Astrocyte (in vitro differentiated cells and primary cell): ENCODE measurements at regions not wholly inside any gene's neighbourhood (a gene's known extent, or its start where the extent isn't known, plus 50 kb on each side); places are given as distances from the start of the nearest gene placed in this dataset.

Experiments used
- DNase-seq: peaks from one replicate; pipeline ENCODE4 v3.0.0-alpha.2; 2010; ENCODE audit warnings: low read depth
- FAIRE-seq: peaks from 2 replicates; lab custom pipeline; 2011; peaks lifted over from hg19 to GRCh38; lab: Jason Lieb, UNC
- H2AFZ ChIP-seq: 2 replicates; pipeline ENCODE4 v1.6.0; 2012; ENCODE audit warnings: low read depth, low read length, inconsistent platforms
- H3K27ac ChIP-seq: 2 replicates; pipeline ENCODE4 v1.5.1; 2011; ENCODE audit warnings: low read depth, low read length, inconsistent platforms
- H3K27me3 ChIP-seq: 2 replicates; pipeline ENCODE4 v1.6.0; 2011; ENCODE audit warnings: low read length, inconsistent platforms; ENCODE audit not compliant: insufficient read depth
- H3K36me3 ChIP-seq: 2 replicates; pipeline ENCODE4 v1.5.1; 2011; ENCODE audit warnings: low read length, inconsistent platforms; ENCODE audit not compliant: insufficient read depth
- H3K4me1 ChIP-seq: 2 replicates; pipeline ENCODE4 v1.5.1; 2011; ENCODE audit warnings: low read length, inconsistent platforms; ENCODE audit not compliant: insufficient read depth
- H3K4me2 ChIP-seq: 2 replicates; pipeline ENCODE4 v1.6.0; 2012; ENCODE audit warnings: low read length, inconsistent platforms
- H3K4me3 ChIP-seq: 2 replicates; pipeline ENCODE4 v1.5.1; 2011; ENCODE audit warnings: low read depth, mild to moderate bottlenecking, low read length, inconsistent platforms; ENCODE audit not compliant: insufficient read depth
- H3K79me2 ChIP-seq: 2 replicates; pipeline ENCODE4 v1.6.0; 2012; ENCODE audit warnings: mild to moderate bottlenecking, low read length, inconsistent platforms; ENCODE audit not compliant: insufficient read depth
- H3K9ac ChIP-seq: 2 replicates; pipeline ENCODE4 v1.6.0; 2012; ENCODE audit warnings: mild to moderate bottlenecking, low read length, inconsistent platforms
- H3K9me3 ChIP-seq: 2 replicates; pipeline ENCODE4 v1.5.1; 2012; ENCODE audit warnings: low read depth, mild to moderate bottlenecking, low read length, inconsistent platforms; ENCODE audit not compliant: insufficient read depth
- H4K20me1 ChIP-seq: 2 replicates; pipeline ENCODE4 v1.6.0; 2012; ENCODE audit warnings: low read length, inconsistent platforms; ENCODE audit not compliant: insufficient read depth
- H3K27ac Mint-ChIP-seq: one replicate; pipeline ENCODE4 v1.8.0; 2021; ENCODE audit warnings: mild to moderate bottlenecking, mixed read lengths; ENCODE audit not compliant: unreplicated experiment
- H3K27me3 Mint-ChIP-seq: one replicate; pipeline ENCODE4 v1.8.0; 2021; ENCODE audit warnings: low read depth, mixed read lengths; ENCODE audit not compliant: unreplicated experiment
- H3K36me3 Mint-ChIP-seq: one replicate; pipeline ENCODE4 v1.8.0; 2021; ENCODE audit warnings: low read depth, mixed read lengths; ENCODE audit not compliant: unreplicated experiment
- H3K4me1 Mint-ChIP-seq: one replicate; pipeline ENCODE4 v1.8.0; 2021; ENCODE audit warnings: low read depth, mixed read lengths; ENCODE audit not compliant: unreplicated experiment
- H3K4me3 Mint-ChIP-seq: one replicate; pipeline ENCODE4 v1.8.0; 2021; ENCODE audit warnings: mild to moderate bottlenecking, moderate library complexity, mixed read lengths; ENCODE audit not compliant: unreplicated experiment
- H3K9me3 Mint-ChIP-seq: one replicate; pipeline ENCODE4 v1.8.0; 2021; ENCODE audit warnings: mild to moderate bottlenecking, mixed read lengths; ENCODE audit not compliant: unreplicated experiment
- CTCF ChIP-seq: IDR thresholded peaks from 2 replicates; pipeline ENCODE4 v1.5.1; 2011; ENCODE audit warnings: low read depth, mild to moderate bottlenecking, inconsistent platforms, low read length, moderate library complexity; ENCODE audit not compliant: insufficient read depth
- EZH2 ChIP-seq: IDR thresholded peaks from 2 replicates; pipeline ENCODE4 v1.6.1; 2012; ENCODE audit warnings: mild to moderate bottlenecking, low read length, inconsistent platforms; ENCODE audit not compliant: insufficient read depth

DNA sequence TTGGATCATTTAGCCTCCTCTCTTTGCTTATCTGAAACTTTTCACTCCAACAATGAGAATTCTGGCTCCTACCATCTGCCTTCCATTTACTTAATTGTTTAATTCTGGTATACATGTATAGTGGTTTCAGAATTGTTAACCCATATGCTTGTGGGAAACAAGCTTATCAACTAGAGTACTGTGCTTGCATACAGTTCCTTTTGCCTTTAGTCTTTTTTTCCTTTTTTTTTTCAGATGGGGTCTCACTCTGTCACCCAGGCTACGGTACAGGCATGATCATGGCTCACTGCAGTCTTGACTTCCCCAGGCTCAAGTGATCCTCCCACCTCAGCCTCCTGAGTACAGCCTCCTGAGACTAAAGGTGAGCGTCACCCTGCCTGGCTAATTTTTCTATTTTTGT, 153.8 kb upstream of the LHX5 start:
- Histone ChIP-seq H2AFZ (no peak overlapping the region), H3K36me3 (no peaks in the 10 kb centered on the region), H3K9me3 (peaks cover 6% of the 10 kb centered on the region), H3K9ac (no peak overlapping the region), H3K4me3 (no peak overlapping the region), H3K4me2 (no peak overlapping the region), H3K79me2 (no peaks in the 10 kb centered on the region), H3K27ac (no peak overlapping the region), H4K20me1 (no peaks in the 10 kb centered on the region), H3K27me3 (no peaks in the 10 kb centered on the region), H3K4me1 (no peaks in the 10 kb centered on the region)
- no peak overlapping the region for H3K4me3 Mint-ChIP-seq
- no peak for TF ChIP-seq EZH2
- TF ChIP-seq CTCF, result no peak
- H3K4me1 Mint-ChIP-seq, result no peaks in the 10 kb centered on the region
- H3K36me3 Mint-ChIP-seq, result no peaks in the 10 kb centered on the region
- peaks cover 16% of the 10 kb centered on the region for H3K27me3 Mint-ChIP-seq
- FAIRE-seq, result no peak
- no peak for DNase-seq
- no peak overlapping the region for H3K27ac Mint-ChIP-seq
- H3K9me3 Mint-ChIP-seq, result peaks cover 21% of the 10 kb centered on the region

GRCh38 chr12:113622410-113622809, 150.7 kb upstream of the LHX5 start:
- Mint-ChIP-seq H3K27ac (no peak overlapping the region), H3K27me3 (peaks cover 17% of the 10 kb centered on the region), H3K4me1 (no peaks in the 10 kb centered on the region), H3K9me3 (peaks cover 12% of the 10 kb centered on the region), H3K4me3 (no peak overlapping the region), H3K36me3 (no peaks in the 10 kb centered on the region)
- Histone ChIP-seq H3K27me3 (no peaks in the 10 kb centered on the region), H3K27ac (no peak overlapping the region), H3K4me3 (no peak overlapping the region), H3K4me2 (no peak overlapping the region), H2AFZ (no peak overlapping the region), H3K36me3 (no peaks in the 10 kb centered on the region), H3K79me2 (no peaks in the 10 kb centered on the region), H3K9ac (no peak overlapping the region), H3K4me1 (no peaks in the 10 kb centered on the region), H3K9me3 (no peaks in the 10 kb centered on the region), H4K20me1 (no peaks in the 10 kb centered on the region)
- TF ChIP-seq EZH2 (no peak), CTCF (no peak)
- no peak for FAIRE-seq
- DNase-seq, result no peak

DNA sequence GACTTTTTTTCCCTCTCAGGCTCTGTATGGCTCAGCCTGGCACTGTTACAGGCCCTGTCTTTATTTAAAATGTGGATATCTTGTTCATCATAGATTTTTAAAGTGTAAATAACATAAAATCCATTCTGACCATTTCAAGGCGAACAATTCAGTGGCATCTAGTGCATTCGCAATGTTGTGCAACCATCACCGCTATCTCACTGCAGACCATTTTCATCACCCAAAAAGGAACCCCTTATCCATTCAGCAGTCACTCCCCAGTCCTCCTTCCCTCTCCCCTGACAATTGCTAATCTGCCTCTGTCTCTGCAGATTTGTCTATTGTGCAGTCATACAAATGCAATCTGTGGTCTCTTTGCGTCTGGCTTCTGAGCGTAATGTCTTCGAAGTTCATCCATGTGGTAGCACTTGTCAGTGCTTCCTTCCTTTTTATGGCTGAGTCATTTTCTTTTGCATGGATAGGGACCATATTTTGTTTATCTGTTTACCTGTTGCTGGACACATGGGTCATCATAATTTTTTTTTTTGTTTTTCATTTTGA, 148.8 kb upstream of the LHX5 start:
- H3K36me3 Mint-ChIP-seq, result no peaks in the 10 kb centered on the region
- peaks cover 26% of the 10 kb centered on the region for H3K27me3 Mint-ChIP-seq
- H3K4me3 Mint-ChIP-seq, result no peak overlapping the region
- H3K27ac ChIP-seq, result no peak overlapping the region
- no peaks in the 10 kb centered on the region for H3K4me1 ChIP-seq
- no peak overlapping the region for H3K4me3 ChIP-seq
- FAIRE-seq, result no peak
- no peaks in the 10 kb centered on the region for H3K4me1 Mint-ChIP-seq
- no peaks in the 10 kb centered on the region for H3K9me3 ChIP-seq
- no peaks in the 10 kb centered on the region for H3K79me2 ChIP-seq
- TF ChIP-seq EZH2 (no peak), CTCF (no peak)
- no peaks in the 10 kb centered on the region for H3K36me3 ChIP-seq
- no peak for DNase-seq
- no peak overlapping the region for H3K9ac ChIP-seq
- H3K9me3 Mint-ChIP-seq, result peaks cover 4% of the 10 kb centered on the region
- no peak overlapping the region for H3K4me2 ChIP-seq
- no peaks in the 10 kb centered on the region for H3K27me3 ChIP-seq
- H3K27ac Mint-ChIP-seq, result no peak overlapping the region
- no peak overlapping the region for H2AFZ ChIP-seq
- no peaks in the 10 kb centered on the region for H4K20me1 ChIP-seq
